BLaER1 (cell line): ENCODE measurements at regions not wholly inside any gene's neighbourhood (a gene's known extent, or its start where the extent isn't known, plus 50 kb on each side); places are given as distances from the start of the nearest gene placed in this dataset.

Source experiments
- H3K27ac ChIP-seq: shearing (Covaris generic); formaldehyde crosslinking; 2 replicates; pipeline ENCODE4 v1.8.1; 2022
- H3K27me3 ChIP-seq: shearing (Covaris generic); formaldehyde crosslinking; 2 replicates; pipeline ENCODE4 v1.8.1; 2022
- H3K36me3 ChIP-seq: shearing (Covaris generic); formaldehyde crosslinking; 2 replicates; pipeline ENCODE4 v1.8.1; 2022
- H3K4me1 ChIP-seq: shearing (Covaris generic); formaldehyde crosslinking; 2 replicates; pipeline ENCODE4 v1.8.1; 2022
- H3K4me2 ChIP-seq: shearing (Covaris generic); formaldehyde crosslinking; 2 replicates; pipeline ENCODE4 v1.8.1; 2022
- H3K4me3 ChIP-seq: shearing (Covaris generic); formaldehyde crosslinking; 2 replicates; pipeline ENCODE4 v1.8.1; 2022
- H3K9ac ChIP-seq: shearing (Covaris generic); formaldehyde crosslinking; 2 replicates; pipeline ENCODE4 v1.8.1; 2022
- H3K9me3 ChIP-seq: shearing (Covaris generic); formaldehyde crosslinking; 2 replicates; pipeline ENCODE4 v1.8.1; 2022
- H4K20me1 ChIP-seq: shearing (Covaris generic); formaldehyde crosslinking; 2 replicates; pipeline ENCODE4 v1.8.1; 2022
- Cebpa-rat ChIP-seq: shearing (Covaris generic); IDR thresholded peaks from 2 replicates; pipeline ENCODE4 v1.8.1; 2022

GRCh38 chr18:59049721-59050660 lies 89.7 kb upstream of the SEC11C start:
- Histone ChIP-seq H4K20me1 (no peaks in the 10 kb centered on the region), H3K36me3 (no peaks in the 10 kb centered on the region), H3K27me3 (no peaks in the 10 kb centered on the region), H3K9me3 (no peaks in the 10 kb centered on the region), H3K9ac (no peak overlapping the region), H3K4me1 (peaks cover 6% of the 10 kb centered on the region; the same call in 1 of the 2 replicates), H3K4me2 (no peak overlapping the region), H3K27ac (no peak overlapping the region), H3K4me3 (no peak overlapping the region)
- no peak for TF ChIP-seq Cebpa-rat

- Histone ChIP-seq H3K9me3 (no peaks in the 10 kb centered on the region), H3K27ac (no peak overlapping the region), H3K36me3 (no peaks in the 10 kb centered on the region), H3K4me3 (no peak overlapping the region), H3K4me1 (peaks cover 6% of the 10 kb centered on the region; the same call in 1 of the 2 replicates), H4K20me1 (no peaks in the 10 kb centered on the region), H3K27me3 (no peaks in the 10 kb centered on the region), H3K4me2 (no peak overlapping the region), H3K9ac (no peak overlapping the region)
- TF ChIP-seq Cebpa-rat, result no peak
Measured at GRCh38 chr18:59050661-59051057, 89.0 kb upstream of the SEC11C start.

- Histone ChIP-seq H3K27ac (no peak overlapping the region), H3K9ac (no peak overlapping the region), H3K9me3 (no peaks in the 10 kb centered on the region), H3K4me1 (peaks cover 6% of the 10 kb centered on the region; the same call in 1 of the 2 replicates), H3K4me3 (no peak overlapping the region), H3K27me3 (no peaks in the 10 kb centered on the region), H3K4me2 (no peak overlapping the region), H4K20me1 (no peaks in the 10 kb centered on the region), H3K36me3 (no peaks in the 10 kb centered on the region)
- no peak for TF ChIP-seq Cebpa-rat
Measured at GRCh38 chr18:59051470-59052165, 88.1 kb upstream of the SEC11C start.

GRCh38 chr18:59052965-59053820 lies 86.5 kb upstream of the SEC11C start:
- no peaks in the 10 kb centered on the region for H3K36me3 ChIP-seq
- no peak overlapping the region for H3K4me3 ChIP-seq
- no peaks in the 10 kb centered on the region for H3K27me3 ChIP-seq
- no peaks in the 10 kb centered on the region for H3K9me3 ChIP-seq
- TF ChIP-seq Cebpa-rat, result no peak
- peaks cover 6% of the 10 kb centered on the region; the same call in 1 of the 2 replicates for H3K4me1 ChIP-seq
- no peak overlapping the region for H3K27ac ChIP-seq
- H4K20me1 ChIP-seq, result no peaks in the 10 kb centered on the region
- no peak overlapping the region for H3K4me2 ChIP-seq
- H3K9ac ChIP-seq, result no peak overlapping the region

DNA sequence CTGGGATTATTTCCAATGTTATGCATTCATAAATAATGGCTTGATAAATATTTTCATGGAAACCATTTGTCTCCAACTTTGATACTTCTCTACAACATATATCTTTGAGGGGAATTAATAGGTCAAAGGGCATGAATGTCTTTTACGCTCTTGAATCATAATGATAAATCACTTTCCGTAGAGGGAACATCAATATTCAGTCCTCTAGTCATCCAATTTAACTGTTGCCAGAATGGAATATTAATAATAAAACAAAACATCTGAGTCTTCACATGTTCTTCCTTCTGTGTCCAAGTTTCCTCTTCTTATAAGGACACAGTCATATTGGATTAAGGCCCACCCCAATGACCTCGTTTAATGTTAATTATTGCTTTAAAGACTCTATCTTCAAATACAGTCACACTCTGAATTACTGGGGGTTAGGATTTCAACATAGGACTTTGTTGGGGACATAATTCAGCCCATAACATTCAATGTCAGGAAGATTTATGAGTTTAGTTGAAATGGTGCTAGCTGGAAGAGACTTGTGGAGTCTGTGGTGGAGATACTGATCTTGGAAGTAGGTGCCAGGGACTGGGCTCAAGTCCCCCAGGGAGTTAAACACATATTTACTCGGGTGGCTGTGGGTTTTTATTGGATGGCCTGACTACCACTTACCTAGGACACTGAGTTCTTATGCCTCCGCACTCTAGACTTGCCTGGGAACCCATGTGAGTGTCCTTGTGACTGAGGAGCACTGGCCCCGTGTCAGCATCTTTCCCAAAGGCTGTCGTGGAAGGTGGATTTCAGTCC lies 85.0 kb upstream of the SEC11C start:
- Histone ChIP-seq H3K27ac (no peak overlapping the region), H3K9me3 (no peaks in the 10 kb centered on the region), H3K4me1 (peaks cover 6% of the 10 kb centered on the region; the same call in 1 of the 2 replicates), H3K4me3 (no peak overlapping the region), H3K36me3 (no peaks in the 10 kb centered on the region), H4K20me1 (no peaks in the 10 kb centered on the region), H3K27me3 (no peaks in the 10 kb centered on the region), H3K9ac (no peak overlapping the region), H3K4me2 (no peak overlapping the region)
- TF ChIP-seq Cebpa-rat, result no peak

- H3K9ac ChIP-seq, result no peak overlapping the region
- no peak overlapping the region for H3K4me2 ChIP-seq
- H4K20me1 ChIP-seq, result no peaks in the 10 kb centered on the region
- H3K9me3 ChIP-seq, result no peaks in the 10 kb centered on the region
- H3K27ac ChIP-seq, result no peak overlapping the region
- H3K36me3 ChIP-seq, result no peaks in the 10 kb centered on the region
- TF ChIP-seq Cebpa-rat, result no peak
- no peak overlapping the region for H3K4me3 ChIP-seq
- H3K27me3 ChIP-seq, result no peaks in the 10 kb centered on the region
- peaks cover 6% of the 10 kb centered on the region; the same call in 1 of the 2 replicates for H3K4me1 ChIP-seq
Measured at GRCh38 chr18:59055345-59056032, 84.2 kb upstream of the SEC11C start.

DNA sequence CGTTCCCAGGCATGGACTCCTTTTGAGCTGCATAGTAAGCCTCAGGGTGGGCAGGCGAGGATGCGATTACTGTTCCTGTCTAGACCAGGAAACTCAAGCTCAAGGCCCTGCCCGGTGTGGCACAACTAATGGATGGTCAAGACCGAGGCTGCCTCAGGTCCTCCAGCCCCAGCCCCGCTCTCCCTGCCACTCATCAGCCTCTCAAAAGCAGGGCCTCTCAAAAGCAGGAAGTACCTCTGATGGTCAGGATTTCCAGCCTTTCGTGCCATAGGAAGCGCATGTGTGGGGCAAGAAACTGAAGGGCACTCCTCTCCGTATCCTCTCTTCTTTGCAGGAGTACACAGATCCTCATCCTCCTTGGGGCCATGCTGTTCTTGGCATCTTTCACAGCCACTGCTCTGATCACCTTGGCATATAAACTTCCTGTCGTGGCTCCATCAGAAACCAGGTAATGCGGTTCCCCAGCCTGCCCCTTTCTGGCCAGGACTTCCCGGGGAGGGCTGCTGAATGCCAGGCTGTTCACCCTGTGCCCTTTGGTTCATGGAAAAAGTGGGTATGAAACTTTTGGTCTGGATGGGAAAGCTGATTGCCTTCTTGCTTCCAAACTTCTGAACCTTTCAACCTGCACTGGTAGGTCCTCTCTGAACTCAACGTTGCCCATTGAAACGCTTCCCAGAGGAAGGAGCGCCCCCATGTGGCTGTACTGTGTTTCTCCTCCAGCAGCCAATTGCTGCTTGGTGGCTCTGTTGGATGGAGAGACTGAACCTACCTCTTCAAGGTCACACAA lies 82.8 kb upstream of the SEC11C start:
- no peak overlapping the region for H3K27ac ChIP-seq

DNA sequence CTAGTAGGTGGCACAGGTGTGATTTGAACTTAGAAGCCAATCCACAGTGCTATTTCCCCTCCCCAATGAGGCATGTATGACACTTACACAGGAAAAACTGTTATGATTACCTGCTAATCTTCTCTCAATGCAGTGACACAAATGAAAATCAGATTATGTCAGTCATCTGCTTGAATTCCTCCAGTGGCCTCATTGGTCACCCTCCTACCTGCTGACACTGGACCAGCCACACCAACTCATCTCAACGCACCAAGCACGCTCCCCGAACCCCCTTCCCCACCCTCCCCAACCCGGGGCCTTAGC lies 82.2 kb upstream of the SEC11C start:
- no peaks in the 10 kb centered on the region for H3K36me3 ChIP-seq
- H3K4me3 ChIP-seq, result no peak overlapping the region
- H3K9me3 ChIP-seq, result no peaks in the 10 kb centered on the region
- H3K27ac ChIP-seq, result no peak overlapping the region
- H3K4me1 ChIP-seq, result no peaks in the 10 kb centered on the region
- no peak for TF ChIP-seq Cebpa-rat
- H3K27me3 ChIP-seq, result no peaks in the 10 kb centered on the region
- no peaks in the 10 kb centered on the region for H4K20me1 ChIP-seq
- no peak overlapping the region for H3K4me2 ChIP-seq
- H3K9ac ChIP-seq, result no peak overlapping the region

More for the DNA sequence above, 82.8 kb upstream of the SEC11C start:
- TF ChIP-seq Cebpa-rat, result no peak
- no peaks in the 10 kb centered on the region for H3K4me1 ChIP-seq
- no peaks in the 10 kb centered on the region for H3K27me3 ChIP-seq
- no peaks in the 10 kb centered on the region for H3K9me3 ChIP-seq
- H3K4me2 ChIP-seq, result no peak overlapping the region
- no peaks in the 10 kb centered on the region for H4K20me1 ChIP-seq
- no peak overlapping the region for H3K4me3 ChIP-seq
- no peaks in the 10 kb centered on the region for H3K36me3 ChIP-seq
- no peak overlapping the region for H3K9ac ChIP-seq
